Suppressor macrophage treated with lipopolysaccharide for 1 hour (primary cell): ENCODE measurements at regions not wholly inside any gene's neighbourhood (a gene's known extent, or its start where the extent isn't known, plus 50 kb on each side); places are given as distances from the start of the nearest gene placed in this dataset.
A peak's percentile ranks its signal among the peaks of the same experiment; 100 is the strongest.
"Not testable (repeated sequence)": the region's sequence is repeated elsewhere in the genome, so short reads cannot be mapped to it uniquely, and the experiment has no call there.

ENCODE experiments used
- DNase-seq, 3 donors: peaks; one replicate each; pipeline ENCODE4 v3.0.0-alpha.2; 2020 to 2022

- not testable (repeated sequence) for DNase-seq
These were observed 61.3 kb downstream of the SYF2 start for GRCh38 chr1:25171013-25171412.

GRCh38 chr1:25170439-25170838, 61.9 kb downstream of the SYF2 start:
- DNase-seq, result no peak

- DNase-seq, result no peak
These were observed 62.7 kb downstream of the SYF2 start for GRCh38 chr1:25169610-25170009.

GRCh38 chr1:25169168-25169567, 63.1 kb downstream of the SYF2 start:
- DNase-seq, result no peak

- no peak for DNase-seq
These were observed 63.9 kb downstream of the SYF2 start for GRCh38 chr1:25168193-25169071.

GRCh38 chr1:25167269-25168192, 64.8 kb downstream of the SYF2 start:
- no peak for DNase-seq

GRCh38 chr1:25166847-25167246, 65.5 kb downstream of the SYF2 start:
- no peak for DNase-seq

GRCh38 chr1:25163986-25164385, 68.3 kb downstream of the SYF2 start:
- no peak for DNase-seq

- no peak for DNase-seq
These were observed 70.3 kb downstream of the SYF2 start for GRCh38 chr1:25161981-25162380.

- DNase-seq, result no peak
These were observed 74.5 kb downstream of the SYF2 start for GRCh38 chr1:25157846-25158245.

- no peak for DNase-seq
These were observed 81.3 kb downstream of the SYF2 start for GRCh38 chr1:25150985-25151495.

- peak; percentile 67 to 79 (median 73) for DNase-seq
These were observed 83.5 kb downstream of the SYF2 start for GRCh38 chr1:25148673-25149300.

GRCh38 chr1:25146451-25146855, 85.8 kb downstream of the SYF2 start:
- no peak for DNase-seq

- DNase-seq, result no peak
These were observed 86.4 kb downstream of the SYF2 start for GRCh38 chr1:25145775-25146393.

GRCh38 chr1:25140073-25140797, 92.1 kb downstream of the SYF2 start:
- peak; percentile 95 to 97 (median 96) for DNase-seq

- DNase-seq, result no peak
These were observed 94.5 kb downstream of the SYF2 start for GRCh38 chr1:25137521-25138395.

GRCh38 chr1:25137106-25137505, 95.2 kb downstream of the SYF2 start:
- no peak for DNase-seq

GRCh38 chr1:25135909-25136308, 96.4 kb downstream of the SYF2 start:
- no peak for DNase-seq

GRCh38 chr1:25134801-25135461, 97.4 kb downstream of the SYF2 start:
- DNase-seq, result no peak

GRCh38 chr1:25134307-25134706, 98.0 kb downstream of the SYF2 start:
- no peak for DNase-seq
